GM13977 (cell line): ENCODE measurements at regions not wholly inside any gene's neighbourhood (a gene's known extent, or its start where the extent isn't known, plus 50 kb on each side); places are given as distances from the start of the nearest gene placed in this dataset.
A peak's percentile ranks its signal among the peaks of the same experiment; 100 is the strongest.

Experiments used
- DNase-seq: peaks from one replicate; pipeline ENCODE4 v3.0.0; 2012; ENCODE audit warnings: low spot score
- in situ Hi-C: fragments of 300-500 bp; cut with MboI; formaldehyde crosslinking; loops from one replicate; pipeline ENCODE4 v1.12.0; 2022; ENCODE audit warnings: low sequenced_read_pairs, low pct_unique_long_range_greater_than_20kb, mixed read lengths, inconsistent platforms; ENCODE audit not compliant: unreplicated experiment
- TF ChIP-seq, protein P1 (sequence below): IDR thresholded peaks from 2 replicates; pipeline ENCODE4 v1.5.1; 2012; ENCODE audit warnings: mild to moderate bottlenecking, control low read depth; ENCODE audit not compliant: insufficient read depth; ENCODE audit errors: extremely low read depth, missing control alignments

GRCh38 chrX:39470588-39471407 lies 627.0 kb downstream of the BCOR start:
- no peak for DNase-seq
- TF ChIP-seq, protein P1, sequence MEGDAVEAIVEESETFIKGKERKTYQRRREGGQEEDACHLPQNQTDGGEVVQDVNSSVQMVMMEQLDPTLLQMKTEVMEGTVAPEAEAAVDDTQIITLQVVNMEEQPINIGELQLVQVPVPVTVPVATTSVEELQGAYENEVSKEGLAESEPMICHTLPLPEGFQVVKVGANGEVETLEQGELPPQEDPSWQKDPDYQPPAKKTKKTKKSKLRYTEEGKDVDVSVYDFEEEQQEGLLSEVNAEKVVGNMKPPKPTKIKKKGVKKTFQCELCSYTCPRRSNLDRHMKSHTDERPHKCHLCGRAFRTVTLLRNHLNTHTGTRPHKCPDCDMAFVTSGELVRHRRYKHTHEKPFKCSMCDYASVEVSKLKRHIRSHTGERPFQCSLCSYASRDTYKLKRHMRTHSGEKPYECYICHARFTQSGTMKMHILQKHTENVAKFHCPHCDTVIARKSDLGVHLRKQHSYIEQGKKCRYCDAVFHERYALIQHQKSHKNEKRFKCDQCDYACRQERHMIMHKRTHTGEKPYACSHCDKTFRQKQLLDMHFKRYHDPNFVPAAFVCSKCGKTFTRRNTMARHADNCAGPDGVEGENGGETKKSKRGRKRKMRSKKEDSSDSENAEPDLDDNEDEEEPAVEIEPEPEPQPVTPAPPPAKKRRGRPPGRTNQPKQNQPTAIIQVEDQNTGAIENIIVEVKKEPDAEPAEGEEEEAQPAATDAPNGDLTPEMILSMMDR = no peak
- in situ Hi-C loops = no loop called here

DNA sequence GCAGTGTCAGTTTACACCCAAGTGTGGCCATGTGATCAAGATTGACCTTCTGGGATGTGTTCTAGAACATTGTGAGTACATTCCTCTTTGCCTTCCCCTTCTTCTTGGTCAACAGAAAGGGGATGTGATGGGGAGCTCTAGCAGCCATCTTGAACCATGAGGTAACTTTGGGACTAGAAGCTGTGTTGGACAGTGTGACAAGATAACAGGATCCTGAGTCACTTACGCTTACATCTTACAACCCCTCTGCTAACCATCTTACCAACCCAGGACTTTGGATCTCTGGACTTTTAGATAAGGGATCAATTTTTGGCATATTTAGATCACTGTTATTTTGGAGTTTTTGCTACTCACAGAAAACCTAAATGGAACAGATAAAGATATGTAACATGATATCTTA lies 625.6 kb downstream of the BCOR start:
- in situ Hi-C loops = no loop called here
- TF ChIP-seq, protein P1 = no peak
- DNase-seq = no peak

DNA sequence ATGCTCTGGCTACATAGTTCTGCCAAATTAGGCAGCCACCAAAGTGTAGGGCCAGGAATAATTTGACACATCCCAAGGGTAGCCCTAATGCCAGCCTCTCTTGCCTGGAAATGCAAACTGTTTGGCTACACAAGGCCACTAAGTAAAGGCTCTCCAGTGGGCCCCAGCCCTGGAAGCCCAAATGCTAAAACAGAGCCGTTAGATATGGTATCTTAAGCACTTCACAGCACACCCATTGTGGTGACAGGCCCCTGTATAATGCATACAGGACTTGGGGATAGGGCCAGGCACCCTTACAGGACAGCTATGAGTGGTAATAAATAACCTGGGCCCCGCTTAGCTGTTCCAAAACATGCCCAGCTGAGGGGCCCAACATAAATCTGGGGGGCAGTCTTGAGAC lies 623.9 kb downstream of the BCOR start:
- DNase-seq = no peak
- TF ChIP-seq, protein P1 = no peak
- in situ Hi-C loops = no loop called here

DNA sequence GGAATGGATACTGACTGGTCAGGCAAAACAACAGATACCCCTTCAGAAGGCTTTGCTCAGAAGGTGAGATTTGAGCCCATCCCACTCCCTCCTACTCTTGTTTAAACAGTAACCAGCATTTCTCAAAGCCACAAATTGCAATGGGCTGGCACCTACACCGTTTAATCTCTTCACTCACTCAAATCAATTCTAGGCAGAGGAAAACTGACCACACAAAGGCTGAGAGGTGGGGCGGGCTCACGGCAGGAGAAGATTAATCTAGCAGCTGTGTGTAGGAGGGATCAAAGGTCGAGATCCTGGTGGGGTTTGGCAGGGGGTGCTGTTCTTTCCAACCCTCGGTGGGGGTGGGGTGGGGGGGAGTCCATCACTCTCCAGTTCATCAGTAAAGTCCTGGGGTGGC lies 622.4 kb downstream of the BCOR start:
- TF ChIP-seq, protein P1 = no peak
- in situ Hi-C loops = no loop called here

DNA sequence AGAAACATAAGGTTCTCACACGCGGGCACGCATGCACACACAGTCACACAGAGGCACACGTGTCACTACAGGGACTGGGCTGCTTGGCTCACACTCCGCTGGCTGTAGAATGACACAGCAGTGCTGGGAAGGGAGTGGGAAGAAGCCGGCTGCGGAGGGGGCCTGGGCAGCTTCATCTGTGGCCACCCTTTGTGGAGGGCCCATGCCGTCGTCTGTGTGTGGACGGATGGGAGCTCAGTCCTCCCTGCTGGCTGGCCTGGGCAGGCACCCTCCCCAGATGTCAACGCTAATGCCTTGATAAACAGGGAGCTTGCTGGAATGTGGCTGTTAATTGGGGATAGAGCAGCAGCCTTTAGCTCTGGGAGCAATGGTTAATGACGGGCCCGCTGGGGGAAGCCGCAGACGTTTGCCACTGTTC lies 621.1 kb downstream of the BCOR start:
- no peak for DNase-seq
- in situ Hi-C loops = no loop called here

More for the DNA sequence above, 622.4 kb downstream of the BCOR start:
- DNase-seq = no peak

GRCh38 chrX:39477031-39477761 lies 620.6 kb downstream of the BCOR start:
- TF ChIP-seq, protein P1 = peak; percentile 37
- in situ Hi-C loops = no loop called here
- no peak for DNase-seq

More for the DNA sequence above, 621.1 kb downstream of the BCOR start:
- TF ChIP-seq, protein P1 = no peak
